ENCODE measurements at regions not wholly inside any gene's neighbourhood (a gene's known extent, or its start where the extent isn't known, plus 50 kb on each side); places are given as distances from the start of the nearest gene placed in this dataset.
A peak's percentile ranks its signal among the peaks of the same experiment; 100 is the strongest.
"Not testable (repeated sequence)": the region's sequence is repeated elsewhere in the genome, so short reads cannot be mapped to it uniquely, and the experiment has no call there.

DNA sequence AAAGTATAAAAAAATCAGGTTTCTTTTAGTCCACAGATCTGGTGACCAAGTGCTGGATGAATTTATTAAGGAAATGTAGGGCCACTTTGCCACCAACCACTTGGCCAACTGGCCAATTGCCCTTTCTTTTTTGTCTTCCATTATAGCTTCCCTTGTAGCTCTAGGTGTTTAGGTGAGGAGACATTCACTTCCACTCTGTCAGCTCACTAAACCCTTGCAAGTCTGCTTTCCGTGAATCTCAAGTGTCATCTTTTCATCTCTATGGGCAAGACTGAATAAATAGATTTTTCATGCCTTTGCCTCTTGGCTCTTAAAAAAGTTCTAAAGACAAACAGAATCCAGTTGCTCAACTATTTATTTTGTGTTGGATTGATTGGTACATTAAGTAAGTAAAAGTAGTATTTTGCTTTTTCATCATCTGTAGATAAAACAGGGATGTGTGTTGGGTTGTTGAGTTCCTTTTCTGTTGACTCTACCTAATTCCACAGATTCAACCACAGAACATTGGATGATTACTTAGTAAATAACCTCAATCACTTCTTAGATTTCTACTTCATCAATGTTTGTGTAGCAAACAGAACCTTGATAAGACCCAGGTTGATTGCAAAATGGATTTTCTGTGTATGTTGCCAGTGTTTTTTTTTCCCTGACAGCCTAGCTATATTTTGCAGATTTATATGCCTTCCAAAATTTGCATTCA lies 68.1 kb upstream of the GRXCR1 start:
- DNase-seq, result no peak

DNA sequence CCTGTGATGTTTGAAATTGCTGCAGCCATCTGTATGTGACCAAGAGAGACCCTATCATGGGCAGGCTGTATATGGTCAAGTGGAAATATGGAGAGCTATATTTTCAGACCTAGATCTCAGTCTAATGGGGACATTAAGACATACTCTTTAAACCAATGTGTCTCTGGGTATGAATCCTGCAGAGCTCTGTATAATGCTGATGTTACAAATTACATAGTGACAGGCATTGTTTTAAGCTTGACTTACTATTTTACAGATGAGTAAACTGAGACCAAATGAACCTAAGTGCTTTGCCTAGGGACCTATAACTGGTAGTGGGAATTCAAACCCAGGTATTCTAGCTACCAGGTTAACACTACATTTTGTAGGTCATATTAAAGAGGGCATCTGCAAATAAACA lies 71.3 kb upstream of the GRXCR1 start:
- DNase-seq, result no peak

DNA sequence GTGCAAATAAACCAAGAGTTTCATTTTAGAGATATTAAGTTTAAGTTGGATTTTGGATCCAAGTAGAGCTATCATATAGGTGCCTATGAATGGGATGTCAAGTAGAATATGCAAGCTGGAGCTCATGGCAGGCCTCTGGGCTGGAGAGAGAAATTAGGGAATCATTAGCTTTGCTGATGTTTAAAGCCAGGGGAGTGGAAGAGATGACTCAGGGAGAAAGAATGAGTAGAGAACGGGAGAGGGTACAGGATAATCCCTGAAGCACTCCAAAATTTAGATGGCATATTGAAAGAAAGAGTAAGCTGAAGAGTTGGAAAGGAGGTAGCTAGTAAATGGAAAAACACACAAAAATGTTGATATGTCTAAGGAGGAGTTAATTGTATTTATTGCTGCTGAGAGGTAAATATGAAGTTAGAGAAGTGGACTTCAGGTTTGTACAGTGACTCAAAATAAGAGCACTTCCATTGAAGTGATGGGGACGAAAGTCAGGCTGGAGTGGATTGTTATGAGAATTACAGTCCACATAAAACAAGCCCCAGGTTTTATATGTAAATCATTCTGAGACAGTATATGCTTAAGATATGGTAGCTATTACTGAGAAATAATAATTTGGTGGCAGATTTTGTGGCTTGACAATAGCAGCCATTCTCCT lies 72.5 kb upstream of the GRXCR1 start:
- no peak for DNase-seq

DNA sequence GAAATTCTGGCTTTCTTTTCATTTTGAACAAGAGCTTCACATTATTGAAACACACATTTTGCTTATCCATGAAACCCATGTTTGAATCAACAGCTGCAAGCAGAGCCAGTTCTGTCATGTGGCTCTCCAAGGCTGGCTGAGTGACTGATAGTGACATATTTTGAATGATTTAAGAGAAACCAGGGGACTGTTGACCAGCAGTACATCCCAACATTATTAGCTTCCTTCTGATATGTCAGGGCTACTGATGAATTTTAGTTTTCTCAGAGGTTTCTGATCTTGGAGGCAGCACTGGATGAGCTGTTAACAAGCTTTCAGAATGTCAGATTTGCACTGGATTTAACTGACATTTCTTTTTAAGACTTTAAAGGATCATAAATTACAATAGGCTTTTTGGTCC lies 74.6 kb upstream of the GRXCR1 start:
- DNase-seq, result peak in 1 of 58 donors; percentile 5

DNA sequence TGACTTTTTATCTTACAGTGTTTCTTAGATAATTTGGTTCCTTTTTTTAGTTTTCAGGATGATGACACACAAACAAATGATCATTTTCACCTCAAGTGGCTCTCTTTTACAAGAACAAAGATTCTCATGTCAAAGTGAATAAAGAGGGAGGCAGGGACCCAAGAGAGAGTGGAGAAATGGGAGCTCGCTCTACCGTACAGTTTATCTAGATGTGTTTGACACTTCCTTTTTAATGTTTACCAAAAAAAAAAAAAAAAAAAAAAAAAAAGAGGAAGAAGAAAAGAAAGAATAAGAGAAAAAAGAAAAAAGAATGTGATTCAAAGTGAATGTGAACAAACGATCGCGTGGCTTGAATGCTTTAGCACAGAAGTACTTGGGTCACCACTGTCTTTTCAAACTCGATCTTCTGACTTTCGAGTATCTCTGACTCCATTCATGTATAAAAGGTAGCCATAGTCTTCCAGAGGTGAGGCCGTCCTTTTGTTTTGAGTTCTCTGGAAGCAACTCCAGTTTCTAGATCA lies 75.6 kb upstream of the GRXCR1 start:
- no peak for DNase-seq

DNA sequence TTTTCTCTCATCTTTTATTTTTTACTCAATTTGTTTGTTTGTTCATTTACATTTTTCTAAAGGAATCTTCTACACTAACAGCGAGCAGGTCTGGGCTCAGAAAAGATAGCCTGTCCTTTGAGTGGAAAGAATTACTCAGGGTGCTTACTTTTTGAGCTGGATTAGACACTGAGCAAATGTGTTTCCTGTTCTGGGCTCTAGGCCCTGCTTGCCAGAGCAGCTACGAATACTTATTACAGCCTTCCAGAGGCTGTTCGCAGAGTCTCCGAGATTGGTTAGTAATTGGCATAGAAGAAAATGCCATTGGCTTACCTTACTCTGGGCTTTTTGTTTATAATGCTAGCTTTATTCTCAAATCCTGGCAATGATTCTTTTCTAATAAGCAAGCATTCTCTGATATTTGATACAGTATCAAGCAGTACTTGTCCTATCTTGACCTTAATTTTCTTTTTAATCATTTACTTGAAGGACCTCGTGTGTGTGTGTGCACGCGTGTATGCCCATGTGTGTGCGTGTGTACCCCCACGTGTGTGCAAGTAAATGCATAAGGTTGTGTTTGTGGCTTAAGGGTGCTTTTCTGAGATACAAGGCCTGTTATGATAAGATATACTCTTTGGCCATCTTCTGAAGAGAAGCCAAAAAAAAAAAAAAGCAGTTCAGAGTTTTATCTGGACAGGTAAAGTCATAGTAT lies 76.2 kb upstream of the GRXCR1 start:
- peak in 7 of 58 donors; percentile 1 to 20 (median 3) for DNase-seq

DNA sequence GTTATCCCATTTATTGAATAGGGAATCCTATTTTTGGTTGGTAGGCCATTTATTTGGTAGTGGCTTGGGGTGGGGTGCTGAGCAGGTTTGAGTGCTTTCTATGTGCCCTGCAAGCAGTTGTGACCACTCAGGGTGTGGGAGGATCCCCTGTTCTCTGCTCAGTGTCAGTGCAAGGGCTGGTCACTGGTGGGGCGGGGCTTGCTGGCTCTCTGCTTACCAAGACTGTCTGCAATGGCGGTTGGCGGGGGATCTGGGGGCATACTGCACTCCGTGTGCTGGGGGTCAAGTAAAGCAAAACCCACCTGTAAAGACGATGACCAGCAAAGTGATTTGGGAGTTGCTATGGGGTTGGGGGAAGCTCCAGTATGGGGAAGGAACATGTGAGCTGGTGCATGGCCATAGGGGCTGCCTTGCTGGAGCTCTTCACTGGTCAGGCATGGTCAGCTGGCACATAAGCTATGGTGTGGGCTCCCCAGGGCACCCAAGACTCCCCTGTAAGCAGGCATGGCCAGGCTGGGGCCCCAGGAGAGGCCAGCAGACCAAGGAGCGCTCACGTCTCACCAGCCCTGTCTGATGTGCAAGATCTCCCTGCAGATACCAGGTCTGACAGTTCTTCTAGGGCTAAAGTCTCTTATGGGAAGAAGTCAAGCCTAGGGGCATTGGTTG lies 83.0 kb upstream of the GRXCR1 start:
- DNase-seq, result no peak

DNA sequence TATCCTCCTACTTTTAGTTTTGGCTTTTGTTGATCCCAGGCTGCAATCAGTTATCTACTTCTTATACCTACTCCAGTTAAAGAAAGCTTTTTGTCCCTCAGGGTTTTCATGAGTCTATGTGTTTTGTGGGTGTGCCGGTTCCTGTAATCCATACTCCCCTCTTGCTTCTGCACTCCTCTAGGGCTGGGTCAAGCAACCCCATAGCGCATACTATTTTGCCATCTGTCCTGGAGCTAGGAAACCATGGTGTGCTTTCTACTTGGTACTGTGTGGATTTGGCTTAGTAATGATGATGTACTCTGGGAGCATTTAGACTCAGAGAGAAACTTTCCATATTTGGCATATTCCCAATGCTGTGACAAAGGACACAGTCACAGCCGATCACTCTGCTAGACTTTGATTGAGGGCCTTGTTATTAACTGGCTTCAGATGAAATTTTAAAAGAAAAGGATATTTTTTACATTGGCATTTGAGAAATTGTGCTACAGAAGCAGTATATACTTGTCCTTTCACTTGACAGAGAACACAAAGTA lies 86.1 kb upstream of the GRXCR1 start:
- DNase-seq, result peak in 4 of 58 donors; percentile 4 to 42 (median 22)

DNA sequence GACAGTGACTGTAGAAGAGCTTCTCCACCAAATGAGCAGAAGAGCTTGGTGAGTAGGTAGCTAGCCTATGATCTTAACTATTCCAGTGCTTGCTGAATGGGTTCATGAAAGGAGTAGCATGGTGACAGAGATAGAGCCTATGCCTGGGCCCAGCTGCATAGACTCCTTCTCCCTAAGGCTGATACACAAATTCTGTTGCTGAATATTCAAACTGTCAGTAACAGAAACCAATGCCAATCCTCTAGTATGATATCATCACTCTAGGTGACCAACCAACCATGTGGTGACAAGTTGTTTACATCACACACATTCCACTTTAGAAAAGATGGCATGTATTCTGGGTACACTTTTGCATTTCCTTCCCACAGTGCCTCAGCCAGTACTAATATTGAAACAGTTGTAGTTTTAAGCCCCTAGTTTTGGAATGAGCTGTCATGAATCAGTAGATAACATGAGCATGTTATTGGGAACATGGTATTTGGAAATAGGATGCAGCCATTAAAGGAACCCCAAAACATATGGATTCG lies 103.4 kb upstream of the GRXCR1 start:
- DNase-seq, result no peak

DNA sequence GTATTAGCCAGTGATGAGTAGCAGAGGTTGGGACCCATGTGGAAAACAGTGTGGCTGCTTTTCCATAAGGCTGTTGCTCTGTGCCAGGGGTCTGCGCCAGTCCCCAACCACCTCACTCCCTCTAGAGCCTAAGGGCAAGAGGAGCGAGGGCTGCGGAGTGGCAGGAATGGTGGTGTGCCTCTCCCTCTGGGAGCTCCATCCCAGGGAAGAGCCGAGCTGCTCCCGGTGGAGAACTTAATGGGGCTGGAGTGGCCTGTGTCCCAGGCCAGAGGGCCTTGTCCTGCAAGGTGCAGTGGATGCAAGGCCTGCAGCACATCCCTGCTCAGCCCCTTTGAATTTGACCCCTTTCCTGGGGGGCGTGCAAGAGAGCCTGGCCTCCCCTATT lies 105.4 kb upstream of the GRXCR1 start:
- DNase-seq, result no peak

DNA sequence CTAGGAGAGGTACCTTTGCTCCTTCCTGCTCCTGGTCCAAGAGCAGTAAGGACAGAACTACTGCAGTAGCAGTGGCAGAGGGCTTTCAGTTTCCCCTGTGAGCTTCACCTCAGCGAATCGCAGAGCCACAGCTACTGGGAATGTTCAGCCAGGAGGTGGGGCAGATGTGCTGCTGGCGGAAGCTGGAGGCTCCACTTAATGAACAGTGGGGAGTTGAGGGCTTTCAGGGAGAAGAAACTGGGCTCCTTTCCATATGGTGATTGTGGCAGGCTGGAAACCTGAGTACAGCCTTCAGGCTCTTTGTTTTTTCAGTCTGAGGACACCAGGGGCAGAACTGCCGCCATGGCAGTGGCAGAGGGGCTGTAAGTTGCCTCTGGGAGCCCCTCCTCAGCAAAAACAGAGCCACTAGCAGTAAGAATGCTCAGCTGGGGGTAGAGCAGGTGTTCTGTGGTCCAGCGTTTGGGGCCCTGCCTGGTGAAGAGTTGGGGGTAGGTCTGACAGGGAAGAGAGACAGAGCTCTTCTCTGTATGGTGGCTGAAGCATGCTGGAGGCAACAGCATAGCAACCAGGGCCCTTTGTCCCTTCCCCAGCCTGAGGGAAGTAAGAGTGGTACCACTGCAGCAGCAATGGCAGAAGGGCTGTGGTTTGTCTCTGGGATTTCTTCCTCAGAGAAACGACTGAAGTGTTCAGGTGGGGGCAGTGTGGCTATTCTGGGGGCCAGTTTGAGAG lies 106.0 kb upstream of the GRXCR1 start:
- peak in 1 of 58 donors; percentile 2 for DNase-seq

DNA sequence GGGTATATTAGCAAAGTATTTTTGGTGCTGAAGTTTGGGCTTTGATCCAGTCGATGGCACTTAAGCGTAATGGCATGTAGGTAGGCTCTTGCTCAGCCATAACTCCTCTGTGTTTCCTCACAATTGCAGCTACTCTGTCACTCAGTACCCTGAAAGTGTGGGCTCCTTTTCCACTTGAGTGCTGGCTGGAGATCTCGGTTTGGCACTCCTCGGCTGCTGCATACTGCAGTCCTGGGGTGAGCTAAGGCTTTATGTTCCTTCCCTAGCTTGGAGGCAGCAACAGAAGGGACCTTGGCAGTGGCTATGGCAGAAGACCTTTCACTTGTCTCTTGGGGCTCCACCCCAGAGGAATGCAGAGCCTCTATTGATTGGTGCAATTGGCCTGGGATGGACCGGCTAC lies 106.7 kb upstream of the GRXCR1 start:
- DNase-seq, result no peak

DNA sequence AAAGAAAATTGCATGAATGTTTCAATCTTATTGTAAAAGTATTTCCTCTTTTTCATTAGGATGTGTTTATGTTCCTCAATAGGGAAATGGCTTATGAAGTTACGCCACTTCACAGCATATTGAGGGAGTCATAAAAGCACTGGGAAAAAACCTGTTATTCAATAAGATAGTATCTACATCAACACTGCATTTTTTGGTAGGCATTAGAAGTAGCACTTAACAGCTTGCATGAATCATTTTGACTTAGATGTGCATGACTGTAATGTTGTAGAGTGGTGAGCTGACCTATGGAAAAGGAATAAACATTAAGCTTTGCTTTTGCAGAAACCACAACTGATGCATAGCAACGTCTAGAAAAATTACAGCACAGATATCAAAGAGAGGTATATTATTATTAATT lies 111.2 kb upstream of the GRXCR1 start:
- DNase-seq, result peak in 1 of 58 donors; percentile 1

DNA sequence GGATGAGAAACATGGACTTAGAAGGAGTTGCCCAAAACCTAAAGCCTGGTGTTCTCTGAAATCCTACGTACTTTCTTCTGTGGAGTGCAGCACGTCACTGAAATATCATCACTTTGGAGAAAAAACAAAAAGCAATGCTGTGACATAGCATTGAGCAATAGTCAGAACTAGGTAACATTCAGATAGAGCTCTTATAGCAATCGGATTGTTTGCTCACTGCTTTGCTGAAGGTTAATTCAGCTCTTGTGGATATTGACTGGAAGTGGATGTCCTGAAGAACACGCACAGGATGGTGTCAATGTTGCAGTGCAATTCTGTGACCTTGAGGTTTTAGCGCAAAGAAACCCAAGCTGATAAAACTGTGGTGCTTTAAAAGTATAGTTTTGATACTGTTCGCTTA lies 114.2 kb upstream of the GRXCR1 start:
- no peak for DNase-seq

DNA sequence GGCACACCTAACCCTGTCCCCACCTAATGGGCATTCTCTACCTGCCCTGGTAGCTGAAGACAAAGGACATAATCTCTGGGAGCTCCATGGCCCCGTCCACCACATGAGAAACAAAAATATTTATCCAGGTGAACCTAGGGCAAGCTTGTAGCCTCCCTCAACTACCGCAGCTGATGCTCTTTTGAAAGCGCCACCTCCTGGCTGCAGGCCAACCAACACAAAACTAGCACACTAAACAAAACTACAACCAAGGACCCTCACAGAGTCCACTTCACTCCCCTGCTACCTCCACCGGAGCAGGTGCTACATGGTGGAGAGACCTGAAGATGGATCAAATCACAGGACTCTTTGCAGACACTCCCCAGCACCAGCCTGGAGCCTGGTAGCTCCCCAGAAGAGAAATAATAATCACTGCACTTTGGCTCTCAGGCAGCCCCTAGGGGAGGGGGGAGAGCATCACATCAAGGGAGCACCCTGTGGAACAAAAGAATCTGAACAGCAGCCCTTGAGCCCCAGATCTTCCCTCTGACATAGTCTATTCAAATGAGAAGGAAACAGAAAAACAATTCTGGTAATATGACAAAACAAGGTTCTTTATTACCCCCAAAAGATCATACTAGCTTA lies 111.3 kb upstream of the ATP8A1 start:
- DNase-seq, result no peak

DNA sequence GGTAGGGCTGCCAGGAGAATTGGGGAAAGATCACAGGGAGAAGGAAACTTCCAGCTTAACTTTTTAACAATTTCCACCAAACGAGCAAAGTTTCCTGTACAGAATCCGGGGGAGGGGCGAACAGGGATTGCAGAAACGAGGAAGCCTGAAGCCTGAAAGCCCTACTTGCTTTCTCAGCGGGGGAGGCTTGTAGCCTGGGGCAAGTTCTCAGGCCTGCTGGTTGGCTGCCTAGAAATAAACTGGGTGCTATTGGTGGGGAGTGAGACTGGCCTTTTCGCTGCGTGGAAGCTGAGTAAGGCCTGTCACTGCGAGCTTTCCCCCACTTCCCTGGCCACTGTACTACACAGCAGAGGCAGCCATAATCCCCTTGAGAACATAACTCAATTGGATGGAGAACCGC lies 110.8 kb upstream of the ATP8A1 start:
- DNase-seq, result no peak

DNA sequence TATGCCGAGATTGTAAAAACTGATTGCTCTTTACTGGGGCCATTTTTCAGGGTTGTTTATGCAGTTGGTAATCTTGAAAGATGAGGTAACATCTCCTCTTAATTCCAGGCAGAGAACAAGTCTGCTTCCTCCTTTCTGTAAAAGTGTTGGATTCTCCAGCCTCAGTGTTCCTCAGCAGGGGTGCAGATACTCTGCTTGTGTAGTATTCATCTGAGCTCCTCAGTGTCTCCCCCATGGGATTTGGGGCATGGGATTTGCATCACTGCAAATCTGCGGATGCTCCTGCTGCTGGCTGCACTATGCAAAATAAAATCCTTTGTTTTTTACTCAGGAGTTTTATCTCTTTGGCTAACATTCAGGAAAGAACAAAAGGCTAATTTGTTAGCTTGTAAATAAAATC lies 104.9 kb upstream of the ATP8A1 start:
- DNase-seq, result no peak

DNA sequence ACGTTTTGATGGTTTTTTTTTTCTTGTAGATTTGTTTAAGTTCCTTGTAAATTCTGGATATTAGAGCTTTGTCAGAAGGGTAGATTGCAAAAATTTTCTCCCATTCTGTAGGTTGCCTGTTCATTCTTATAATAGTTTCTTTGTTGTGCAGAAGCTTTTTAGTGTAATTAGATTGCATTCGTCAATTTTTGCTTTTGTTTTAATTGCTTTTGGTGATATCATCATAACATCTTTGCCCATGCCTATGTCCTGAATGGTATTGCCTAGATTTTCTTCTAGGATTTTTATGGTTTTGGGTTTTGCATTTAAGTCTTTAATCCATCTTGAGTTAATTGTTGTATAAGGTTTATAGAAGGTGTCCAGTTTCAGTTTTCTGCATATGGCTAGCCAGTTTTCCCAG lies 98.1 kb upstream of the ATP8A1 start:
- not testable (repeated sequence) for DNase-seq

DNA sequence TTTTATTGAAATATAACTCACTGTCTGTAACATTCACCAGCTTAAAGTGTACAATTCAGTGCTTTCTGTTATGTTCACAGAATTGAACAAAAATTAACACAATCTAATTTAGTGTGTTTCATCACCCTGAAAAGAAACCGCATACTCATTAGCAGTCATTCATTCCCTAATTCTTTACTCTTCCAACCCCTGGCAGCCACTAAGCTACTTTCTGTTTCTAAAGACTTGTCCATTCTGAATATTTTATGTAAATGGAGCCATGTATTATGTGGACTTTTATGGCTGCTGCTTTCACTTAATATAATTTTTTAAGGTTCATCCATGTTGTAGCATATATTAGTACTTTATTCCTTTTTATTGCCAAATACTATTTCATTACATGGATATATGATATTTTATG lies 94.7 kb upstream of the ATP8A1 start:
- DNase-seq, result no peak

DNA sequence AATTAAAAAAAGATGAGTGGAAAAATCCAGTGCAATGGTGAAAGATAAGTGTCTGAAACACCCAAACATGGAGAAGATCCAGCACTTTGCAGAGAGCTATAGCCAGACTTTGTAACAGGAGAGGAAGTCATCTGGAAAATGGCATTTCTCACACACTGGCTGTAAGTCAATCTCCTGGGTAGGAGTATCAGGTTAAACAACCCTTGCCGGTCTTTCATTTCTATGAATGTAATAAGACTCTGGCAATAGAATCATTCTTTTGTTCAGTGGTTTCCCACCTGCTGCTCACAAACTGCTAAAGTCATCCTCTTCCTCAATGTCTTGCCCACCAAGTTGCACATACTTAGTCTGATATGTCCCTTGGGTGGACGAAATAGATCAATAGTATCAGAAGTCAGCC lies 94.0 kb upstream of the ATP8A1 start:
- no peak for DNase-seq

Measured in anterior cingulate cortex (tissue), 58 donors.